ENCODE measurements at regions not wholly inside any gene's neighbourhood (a gene's known extent, or its start where the extent isn't known, plus 50 kb on each side); places are given as distances from the start of the nearest gene placed in this dataset.
"Not testable (repeated sequence)": the region's sequence is repeated elsewhere in the genome, so short reads cannot be mapped to it uniquely, and the experiment has no call there.

- DNase-seq (ENCODE audit: extremely low read depth, low read depth, low spot score): no peak
These were observed 378.8 kb upstream of the NOCT start for GRCh38 chr4:138636781-138637180.

DNA sequence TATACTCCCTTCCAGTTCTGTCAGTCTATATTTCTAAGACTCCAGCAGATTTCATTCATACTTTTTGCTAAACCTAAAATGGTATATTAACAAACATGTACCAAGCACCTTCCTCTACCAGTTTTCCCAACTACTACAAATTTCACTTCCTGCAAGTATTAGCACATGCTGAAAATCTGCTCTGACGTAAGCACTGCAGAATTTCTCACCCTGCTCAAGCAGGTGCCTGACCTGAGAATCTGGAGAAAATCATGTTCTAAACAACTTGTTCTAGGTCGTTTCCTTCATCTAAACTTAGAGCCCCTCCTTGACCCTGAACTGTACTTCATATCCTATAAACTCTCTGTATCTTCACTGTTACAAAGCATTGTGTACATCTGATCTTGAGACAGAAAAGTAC, 380.7 kb upstream of the NOCT start:
- DNase-seq (ENCODE audit: extremely low read depth, low read depth, low spot score): no peak

- DNase-seq (ENCODE audit: extremely low read depth, low read depth, low spot score): no peak
These were observed 382.0 kb upstream of the NOCT start for GRCh38 chr4:138633580-138633904.

GRCh38 chr4:138632856-138633579, 382.6 kb upstream of the NOCT start:
- no peak for DNase-seq (ENCODE audit: extremely low read depth, low read depth, low spot score)

DNA sequence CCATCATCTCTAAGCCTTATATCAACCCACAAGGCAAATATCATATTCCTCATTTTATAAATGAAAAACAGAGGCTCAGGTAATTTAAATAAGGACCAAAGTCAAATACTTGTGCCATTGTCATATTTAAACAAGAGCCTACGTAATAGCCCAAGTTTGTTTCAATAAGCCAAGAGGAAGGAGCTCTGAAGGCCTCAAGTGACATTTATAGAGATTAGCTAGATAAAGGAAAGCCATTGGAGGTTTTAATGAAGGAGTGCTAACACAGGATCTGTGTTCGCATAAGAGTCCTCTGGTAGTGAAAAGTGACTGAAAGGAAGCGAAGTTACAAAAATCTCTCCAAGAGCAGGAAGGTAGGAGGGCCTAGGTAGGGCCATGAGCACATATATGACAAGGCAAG, 384.9 kb upstream of the NOCT start:
- DNase-seq (ENCODE audit: extremely low read depth, low read depth, low spot score): no peak

DNA sequence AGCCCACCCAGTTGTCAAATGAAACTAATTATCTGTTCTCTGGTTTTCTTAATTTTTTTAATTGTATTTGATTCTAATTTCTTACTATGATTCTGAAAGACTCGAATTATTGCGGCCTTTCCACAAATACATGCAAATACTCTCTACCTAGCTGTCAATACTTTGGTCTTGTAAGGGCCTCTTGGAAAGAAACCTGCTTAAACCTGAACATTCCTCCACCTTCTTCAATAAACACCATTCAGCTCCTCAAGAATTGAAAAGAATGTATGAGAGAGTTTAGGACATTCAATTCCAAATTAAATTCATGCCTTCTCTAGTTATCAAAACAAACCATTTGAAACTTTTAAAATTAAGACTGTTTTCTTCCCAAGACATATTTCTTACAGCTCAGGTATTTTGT, 385.9 kb upstream of the NOCT start:
- DNase-seq (ENCODE audit: extremely low read depth, low read depth, low spot score): no peak

- DNase-seq (ENCODE audit: extremely low read depth, low read depth, low spot score): no peak
These were observed 384.9 kb upstream of the SLC7A11 start for GRCh38 chr4:138627096-138627495.

DNA sequence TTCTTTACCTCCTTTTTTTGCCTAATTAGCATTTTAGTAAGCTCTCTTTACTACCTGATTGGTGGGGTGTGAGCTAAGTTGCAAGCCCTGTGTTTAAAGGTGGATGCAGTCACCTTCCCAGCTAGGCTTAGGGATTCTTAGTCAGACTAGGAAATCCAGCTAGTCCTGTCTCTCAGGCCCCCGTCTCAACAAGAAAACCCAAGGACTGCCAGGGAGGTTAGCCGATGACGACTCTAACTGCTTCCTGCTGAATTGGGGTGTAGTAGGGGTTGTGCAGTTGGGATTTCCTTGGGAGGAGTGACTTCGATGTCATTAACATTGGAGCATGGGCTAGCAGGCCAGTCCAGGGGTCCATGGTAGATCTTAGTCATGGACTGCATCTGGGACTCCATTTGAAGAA, 380.2 kb upstream of the SLC7A11 start:
- not testable (repeated sequence) for DNase-seq (ENCODE audit: extremely low read depth, low read depth, low spot score)

- DNase-seq (ENCODE audit: extremely low read depth, low read depth, low spot score): no peak
These were observed 374.6 kb upstream of the SLC7A11 start for GRCh38 chr4:138616775-138617174.

GRCh38 chr4:138614398-138615142, 372.4 kb upstream of the SLC7A11 start:
- no peak for DNase-seq (ENCODE audit: extremely low read depth, low read depth, low spot score)

GRCh38 chr4:138612428-138612827, 370.3 kb upstream of the SLC7A11 start:
- DNase-seq (ENCODE audit: extremely low read depth, low read depth, low spot score): no peak

DNA sequence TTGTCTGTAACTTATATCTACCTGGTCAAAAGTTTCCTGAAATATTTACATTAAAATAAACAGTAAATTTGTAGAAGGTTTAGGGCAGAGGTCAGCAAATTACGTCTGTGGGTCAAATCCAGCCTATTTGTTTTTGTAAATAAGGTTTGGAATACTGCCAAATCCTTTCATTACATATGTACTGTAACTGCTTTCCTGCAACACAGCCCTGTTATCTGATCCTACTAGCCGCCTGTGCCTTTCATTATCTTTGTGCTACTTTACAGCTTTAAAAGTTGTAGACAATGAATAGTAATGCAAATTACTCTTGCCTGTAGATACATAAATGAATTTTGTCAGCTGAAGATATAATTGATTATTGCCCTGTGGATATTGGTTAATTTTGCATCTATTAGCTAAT, 369.6 kb upstream of the SLC7A11 start:
- DNase-seq (ENCODE audit: extremely low read depth, low read depth, low spot score): no peak

DNA sequence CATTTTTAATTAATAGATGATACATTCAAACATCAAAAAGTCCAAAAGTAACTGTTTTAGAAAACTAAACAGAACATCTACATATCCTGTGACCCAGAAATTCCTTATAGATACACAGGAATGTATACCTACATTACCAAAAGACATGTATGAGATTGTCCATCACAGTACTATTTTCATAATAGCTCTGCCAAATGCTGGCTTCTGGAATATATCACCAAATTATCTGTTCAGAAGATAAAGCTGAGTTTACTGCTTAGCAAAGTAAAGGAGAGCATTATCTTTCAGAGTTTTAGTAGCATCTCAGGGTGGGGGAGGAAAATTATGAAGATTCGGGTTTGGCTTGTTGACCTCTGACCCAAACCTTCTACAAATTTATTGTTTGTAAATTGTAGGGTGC, 368.9 kb upstream of the SLC7A11 start:
- no peak for DNase-seq (ENCODE audit: extremely low read depth, low read depth, low spot score)

- no peak for DNase-seq (ENCODE audit: extremely low read depth, low read depth, low spot score)
These were observed 367.8 kb upstream of the SLC7A11 start for GRCh38 chr4:138609943-138610350.

DNA sequence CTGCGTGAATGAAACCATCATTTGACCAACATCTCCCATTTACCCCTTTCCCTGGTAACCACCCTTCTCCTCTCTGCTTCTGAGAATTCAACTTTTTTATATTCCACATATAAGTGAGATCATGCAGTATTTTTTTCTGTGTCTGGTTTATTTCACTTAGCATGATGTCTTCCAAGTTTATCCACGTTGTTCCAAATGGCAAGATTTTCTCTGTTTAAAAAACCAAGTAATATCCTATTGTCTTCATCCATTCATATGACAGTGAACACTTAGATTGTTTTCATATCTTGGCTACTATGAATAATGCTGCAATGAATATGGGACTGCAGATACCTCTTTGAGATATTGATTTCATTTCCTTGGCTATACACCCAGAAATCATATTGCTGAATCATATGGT, 362.4 kb upstream of the SLC7A11 start:
- DNase-seq (ENCODE audit: extremely low read depth, low read depth, low spot score): no peak

GRCh38 chr4:138602664-138603063, 360.5 kb upstream of the SLC7A11 start:
- DNase-seq (ENCODE audit: extremely low read depth, low read depth, low spot score): no peak

DNA sequence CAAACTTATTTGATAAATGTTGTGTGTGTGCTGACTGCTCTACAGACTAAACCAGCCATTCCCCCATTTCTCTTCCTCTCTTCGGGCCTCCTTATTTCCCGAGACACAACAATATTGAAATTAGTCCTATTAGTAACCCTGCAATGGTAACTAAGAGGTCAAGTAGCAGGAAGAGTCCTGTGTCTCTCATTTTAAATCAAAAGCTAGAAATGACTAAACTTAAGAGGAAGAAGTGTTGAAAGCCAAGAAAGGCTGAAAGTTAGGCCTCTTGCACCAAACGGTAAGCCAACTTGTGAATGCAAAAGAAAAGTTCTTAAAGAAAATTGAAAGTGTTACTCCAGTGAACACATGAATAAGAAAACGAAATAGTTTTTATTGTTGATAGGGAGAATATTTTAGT, 357.8 kb upstream of the SLC7A11 start:
- DNase-seq (ENCODE audit: extremely low read depth, low read depth, low spot score): no peak

- no peak for DNase-seq (ENCODE audit: extremely low read depth, low read depth, low spot score)
These were observed 356.1 kb upstream of the SLC7A11 start for GRCh38 chr4:138598226-138598625.

DNA sequence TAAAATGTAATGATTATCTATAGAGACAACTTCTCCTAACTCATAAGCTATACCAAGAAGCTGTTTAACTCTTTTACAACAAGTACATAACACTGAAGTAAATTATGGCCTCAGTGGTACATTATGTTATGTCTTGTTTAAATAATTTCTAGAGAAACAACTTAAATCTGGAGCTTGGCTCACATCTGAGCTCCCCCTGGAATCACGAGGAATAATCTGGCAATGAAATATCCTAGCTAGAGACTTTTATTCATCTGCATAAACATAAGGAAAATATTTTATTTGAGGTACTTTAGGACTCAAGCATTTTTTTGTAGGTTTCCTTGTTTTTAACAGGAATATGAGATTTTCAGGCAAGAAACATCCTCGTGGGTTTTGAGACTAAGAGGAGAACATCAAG, 354.7 kb upstream of the SLC7A11 start:
- no peak for DNase-seq (ENCODE audit: extremely low read depth, low read depth, low spot score)

DNA sequence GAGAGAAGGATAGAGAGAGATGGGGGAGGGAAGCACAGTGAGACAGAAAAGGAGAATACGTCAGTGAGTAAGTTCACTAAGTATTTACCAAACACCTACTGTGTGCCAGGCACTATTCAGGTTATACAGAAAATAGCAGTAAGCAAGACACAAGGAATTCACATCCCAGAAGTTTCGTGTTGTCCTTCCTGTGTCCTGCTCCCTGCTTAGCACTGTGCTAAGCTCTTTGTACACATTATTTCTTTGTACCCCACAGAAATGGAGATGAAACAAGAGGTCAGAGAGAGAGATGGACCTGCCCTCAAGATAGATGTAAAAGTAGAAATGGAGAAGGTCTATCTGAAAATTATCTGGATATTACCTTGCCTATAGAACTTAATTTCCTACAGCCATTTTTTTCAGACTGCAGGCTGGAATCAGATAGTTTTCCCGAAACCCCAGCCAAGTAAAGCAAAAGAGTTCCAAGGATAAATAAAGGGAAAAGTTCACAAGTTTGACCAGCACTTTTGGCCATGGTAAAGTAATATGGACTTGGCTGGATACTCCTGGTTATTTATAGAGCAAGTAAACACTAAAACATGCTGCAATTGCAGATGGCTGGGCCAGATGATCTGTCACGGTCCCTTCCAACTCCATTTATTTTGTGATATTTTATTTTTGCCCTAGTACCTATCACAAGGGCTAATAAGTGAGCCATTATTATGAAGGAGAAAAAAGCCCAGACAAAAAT, 353.7 kb upstream of the SLC7A11 start:
- no peak for DNase-seq (ENCODE audit: extremely low read depth, low read depth, low spot score)

DNA sequence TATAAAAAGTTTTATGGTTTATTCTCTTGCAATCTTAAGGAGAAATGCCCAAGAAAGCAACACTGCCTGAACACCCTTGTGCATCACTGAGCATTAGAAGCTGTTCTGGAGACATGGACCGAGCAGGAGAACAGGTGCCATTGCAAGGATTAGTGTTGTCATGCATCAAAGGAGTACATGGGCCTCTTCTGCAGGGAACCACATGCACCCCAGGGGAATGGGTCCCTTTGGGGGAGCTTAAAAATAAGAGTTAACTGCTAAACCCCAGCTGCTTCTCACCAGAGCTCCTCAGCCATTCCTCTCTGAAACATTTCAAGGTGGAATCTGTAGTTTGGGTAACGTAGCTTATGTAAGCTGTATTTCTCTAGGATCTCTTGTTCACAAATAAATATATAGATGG, 353.0 kb upstream of the SLC7A11 start:
- no peak for DNase-seq (ENCODE audit: extremely low read depth, low read depth, low spot score)

- no peak for DNase-seq (ENCODE audit: extremely low read depth, low read depth, low spot score)
These were observed 350.6 kb upstream of the SLC7A11 start for GRCh38 chr4:138592796-138593195.
